Liver (tissue), 3 donors: ENCODE measurements at regions not wholly inside any gene's neighbourhood (a gene's known extent, or its start where the extent isn't known, plus 50 kb on each side); places are given as distances from the start of the nearest gene placed in this dataset.

Source experiments
- ATF3 ChIP-seq: IDR thresholded peaks from 2 replicates; pipeline ENCODE4 v1.6.1; 2016; ENCODE audit warnings: antibody characterized with exemption
- CTCF ChIP-seq: fragments of 150-350 bp; IDR thresholded peaks from 2 replicates; pipeline ENCODE4 v1.5.1; 2017; ENCODE audit warnings: improper control_type of control experiment, low read depth, low read length; ENCODE audit not compliant: missing input control
- GABPA ChIP-seq, 2 donors: IDR thresholded peaks in 1 of 2; conservative IDR thresholded peaks in 1 of 2; 2 replicates each; pipeline ENCODE4 v1.6.1; 2016; ENCODE audit warnings: antibody characterized with exemption in 2 of 2, mild to moderate bottlenecking in 1 of 2, moderate library complexity in 1 of 2
- HNF4G ChIP-seq: IDR thresholded peaks from 2 replicates; pipeline ENCODE4 v1.6.1; 2016; ENCODE audit warnings: antibody characterized with exemption
- JUND ChIP-seq, 2 donors: IDR thresholded peaks; 2 replicates each; pipeline ENCODE4 v1.6.1; 2016; ENCODE audit warnings: antibody characterized with exemption in 2 of 2
- MAX ChIP-seq: IDR thresholded peaks from 2 replicates; pipeline ENCODE4 v1.6.1; 2016; ENCODE audit warnings: antibody characterized with exemption
- RAD21 ChIP-seq, 2 donors: IDR thresholded peaks; 2 replicates each; pipeline ENCODE4 v1.6.1; 2016; ENCODE audit warnings: antibody characterized with exemption in 2 of 2, mild to moderate bottlenecking in 2 of 2
- REST ChIP-seq: IDR thresholded peaks from 2 replicates; pipeline ENCODE4 v1.6.1; 2016; ENCODE audit warnings: antibody characterized with exemption, mild to moderate bottlenecking
- SP1 ChIP-seq: IDR thresholded peaks from 2 replicates; pipeline ENCODE4 v1.6.1; 2018; ENCODE audit warnings: antibody characterized with exemption, mild to moderate bottlenecking
- TAF1 ChIP-seq: conservative IDR thresholded peaks from 2 replicates; pipeline ENCODE4 v1.6.1; 2016; ENCODE audit warnings: antibody characterized with exemption, mild to moderate bottlenecking
- YY1 ChIP-seq: IDR thresholded peaks from 2 replicates; pipeline ENCODE4 v1.6.1; 2016; ENCODE audit warnings: antibody characterized with exemption, mild to moderate bottlenecking
- donor health status: healthy.
- donor health status: healthy.

- TF ChIP-seq REST (no peak), CTCF (no peak), TAF1 (no peak), YY1 (no peak), RAD21 (IDR thresholded peaks at IDR 0.05) (no peak), JUND (IDR thresholded peaks at IDR 0.05) (no peak), GABPA (IDR thresholded peaks at IDR 0.05 in 1 of 2, conservative IDR thresholded peaks at IDR 0.05 in 1 of 2) (no peak), HNF4G (no peak), MAX (no peak), ATF3 (no peak), SP1 (no peak)
Observed at GRCh38 chr10:123301077-123301857, 147.1 kb downstream of the BUB3 start.
